Smooth muscle cell of the brain vasculature (primary cell): ENCODE measurements at regions not wholly inside any gene's neighbourhood (a gene's known extent, or its start where the extent isn't known, plus 50 kb on each side); places are given as distances from the start of the nearest gene placed in this dataset.

Source experiments
- DNase-seq: peaks from one replicate; pipeline ENCODE4 v3.0.0-alpha.2; 2012; ENCODE audit warnings: low read depth, low spot score

DNA sequence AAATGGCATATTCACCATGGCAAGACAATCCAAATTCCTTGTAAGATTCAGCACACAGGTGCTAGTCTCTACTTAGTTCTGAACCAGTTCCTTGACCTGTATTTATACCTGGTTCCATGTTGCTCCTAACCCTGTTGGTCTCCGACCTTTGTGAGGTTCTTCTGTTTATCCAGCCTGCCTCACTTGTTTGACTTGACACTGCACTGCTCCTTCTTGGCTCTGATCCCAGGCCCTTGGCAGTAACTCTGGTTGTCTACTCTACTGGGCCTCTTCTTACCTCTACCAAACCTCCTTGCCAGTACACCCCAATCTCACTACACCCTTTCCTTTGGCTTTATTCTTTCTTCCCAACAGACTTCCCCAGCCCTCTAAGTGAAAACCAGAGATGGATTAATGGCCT is 419.4 kb upstream of the USP24 start:
- no peak for DNase-seq

DNA sequence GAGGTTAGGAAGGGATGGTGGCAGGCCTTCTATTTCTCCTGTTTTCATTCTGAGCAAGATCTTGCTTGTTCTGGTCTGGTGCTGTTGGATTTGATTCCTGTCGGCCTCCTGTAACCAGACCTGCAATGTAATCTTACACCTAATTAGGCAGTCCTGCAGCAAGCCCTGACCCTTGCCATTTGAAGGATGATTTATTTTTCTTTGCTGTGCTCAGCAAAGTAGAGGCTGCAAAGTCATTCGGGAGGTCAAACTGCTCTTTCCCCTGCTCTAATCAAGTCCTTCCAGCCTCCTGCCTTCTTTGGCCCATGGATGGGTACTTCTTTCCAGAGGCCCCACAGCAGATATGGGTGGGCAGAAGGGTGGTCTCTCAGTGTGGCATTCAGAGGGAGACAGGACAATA is 417.7 kb upstream of the USP24 start:
- no peak for DNase-seq

DNA sequence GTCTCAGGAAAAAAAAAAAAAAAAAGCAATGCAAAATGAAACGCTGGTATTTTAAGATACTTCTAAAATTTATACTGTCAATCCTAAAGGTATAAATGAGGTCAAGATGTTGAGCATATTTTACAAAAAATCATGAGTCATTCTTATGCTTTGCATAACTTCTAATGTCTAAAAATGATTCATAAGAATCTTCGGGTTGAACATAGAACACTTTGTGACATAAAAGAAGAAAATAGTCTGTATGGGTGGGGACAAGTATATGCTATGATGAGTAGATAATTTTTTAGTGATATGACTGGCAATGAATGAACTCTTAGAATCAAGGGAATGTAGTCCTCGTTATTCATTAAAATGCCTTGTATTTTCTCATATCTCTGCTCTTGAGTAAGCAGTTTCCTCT is 416.9 kb upstream of the USP24 start:
- DNase-seq = no peak

DNA sequence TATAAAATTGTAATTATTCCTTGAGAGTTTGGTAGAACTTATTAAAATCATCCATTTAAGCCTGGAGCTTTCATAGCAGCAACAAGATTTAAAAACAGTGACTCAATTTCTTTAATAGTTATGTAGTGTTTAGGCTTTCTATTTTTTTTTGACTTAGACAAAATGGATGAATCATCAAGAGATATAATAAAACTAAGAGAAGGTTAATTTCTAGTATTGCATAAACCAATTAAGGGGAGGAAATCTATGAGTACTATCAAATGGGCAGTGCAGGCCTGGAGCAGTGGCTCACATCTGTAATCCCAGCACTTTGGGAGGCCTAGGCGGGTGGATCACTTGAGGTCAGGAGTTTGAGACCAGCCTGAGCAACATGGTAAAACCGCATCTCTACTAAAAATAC is 416.3 kb upstream of the USP24 start:
- DNase-seq = no peak

DNA sequence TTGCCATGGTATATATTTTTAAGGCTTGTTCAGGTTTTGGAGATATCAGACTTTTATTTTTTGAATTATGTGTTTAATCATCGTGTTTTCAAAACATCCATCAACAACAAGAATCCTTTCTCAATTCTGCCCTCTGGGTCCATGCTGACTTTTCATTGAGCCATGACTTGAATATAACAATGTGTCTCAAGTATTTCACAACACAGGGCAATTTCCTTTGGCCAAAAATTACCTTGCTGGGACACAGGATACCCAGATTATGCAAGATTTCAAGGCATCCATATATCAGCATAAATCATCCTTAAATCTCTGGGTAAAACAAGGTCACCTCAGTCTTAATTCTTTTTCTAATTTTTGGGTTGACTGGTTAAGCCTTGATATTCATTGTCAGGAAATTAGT is 411.2 kb upstream of the USP24 start:
- no peak for DNase-seq

DNA sequence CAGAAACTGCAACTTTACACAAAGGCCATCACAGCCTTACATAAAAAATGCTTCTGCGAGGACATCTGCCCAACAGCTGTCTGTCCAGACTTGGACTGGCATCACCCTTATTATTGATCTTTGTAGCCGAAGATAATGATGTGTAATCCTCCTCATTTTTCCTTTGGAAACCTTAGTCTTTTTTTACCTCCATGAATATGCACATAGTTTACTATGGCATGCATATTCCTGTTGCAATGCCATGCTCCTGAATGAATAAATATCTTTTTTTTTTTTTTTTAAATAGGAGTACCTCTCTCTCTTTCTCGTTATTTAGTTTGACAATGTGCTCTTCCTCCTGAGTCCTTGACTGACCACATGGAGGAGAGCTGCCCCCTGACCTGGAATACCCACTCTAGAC is 409.6 kb upstream of the USP24 start:
- DNase-seq = no peak

DNA sequence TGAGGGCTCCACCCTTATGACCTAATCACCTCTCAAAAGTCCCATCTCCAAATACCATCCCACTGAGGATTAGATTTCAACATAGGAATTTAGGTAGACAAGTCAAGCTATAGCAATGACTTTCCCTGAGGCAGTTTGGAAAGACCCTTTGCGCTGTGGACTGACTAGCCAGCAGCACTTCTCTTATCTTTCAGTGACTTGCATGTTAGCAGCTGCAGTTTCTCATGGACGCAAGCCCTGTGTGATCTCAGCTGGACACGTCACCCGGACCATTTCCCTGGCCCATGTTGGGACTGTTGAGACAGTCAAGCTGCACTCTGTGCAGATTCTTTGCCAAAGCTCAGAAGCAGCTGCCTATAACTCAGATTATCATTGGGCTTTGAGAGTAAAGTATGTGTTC is 408.1 kb upstream of the USP24 start:
- no peak for DNase-seq

DNA sequence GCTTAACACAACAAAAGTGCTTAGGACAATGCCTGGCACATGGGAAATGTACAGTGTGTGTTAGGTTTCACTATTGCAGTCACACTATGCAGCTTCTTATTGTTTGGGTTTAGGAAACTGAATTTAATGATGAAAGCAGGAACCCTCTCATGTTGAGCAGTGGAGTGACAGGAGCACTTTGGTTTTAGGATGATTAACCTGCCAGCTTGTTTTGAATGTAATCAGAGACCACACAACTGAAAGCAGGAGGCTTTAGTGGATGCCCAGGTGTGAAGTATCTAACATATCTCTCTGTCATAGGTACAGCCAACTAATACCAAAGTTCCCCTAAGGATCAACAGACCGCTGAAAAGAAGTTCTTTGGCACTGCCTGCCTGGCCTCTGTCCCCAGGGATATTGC is 406.9 kb upstream of the USP24 start:
- no peak for DNase-seq

DNA sequence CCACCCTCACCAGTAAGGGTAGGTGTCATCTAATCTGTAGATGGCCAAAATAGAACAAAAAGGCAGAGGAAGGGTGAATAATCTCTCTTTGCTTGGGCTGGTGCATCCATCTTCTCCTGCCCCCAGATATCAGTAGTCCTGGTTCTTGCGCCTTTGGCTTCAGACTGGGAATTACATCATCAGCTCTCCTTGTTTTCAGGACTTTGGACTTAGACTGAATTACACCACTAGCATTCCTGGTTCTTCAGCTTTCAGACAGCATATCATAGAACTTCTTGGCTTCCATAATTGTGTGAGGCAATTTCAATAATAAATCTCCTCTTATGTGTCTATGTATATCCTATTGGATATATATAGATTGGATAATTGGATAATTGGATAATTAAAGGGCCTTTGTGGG is 403.0 kb upstream of the USP24 start:
- DNase-seq = no peak

DNA sequence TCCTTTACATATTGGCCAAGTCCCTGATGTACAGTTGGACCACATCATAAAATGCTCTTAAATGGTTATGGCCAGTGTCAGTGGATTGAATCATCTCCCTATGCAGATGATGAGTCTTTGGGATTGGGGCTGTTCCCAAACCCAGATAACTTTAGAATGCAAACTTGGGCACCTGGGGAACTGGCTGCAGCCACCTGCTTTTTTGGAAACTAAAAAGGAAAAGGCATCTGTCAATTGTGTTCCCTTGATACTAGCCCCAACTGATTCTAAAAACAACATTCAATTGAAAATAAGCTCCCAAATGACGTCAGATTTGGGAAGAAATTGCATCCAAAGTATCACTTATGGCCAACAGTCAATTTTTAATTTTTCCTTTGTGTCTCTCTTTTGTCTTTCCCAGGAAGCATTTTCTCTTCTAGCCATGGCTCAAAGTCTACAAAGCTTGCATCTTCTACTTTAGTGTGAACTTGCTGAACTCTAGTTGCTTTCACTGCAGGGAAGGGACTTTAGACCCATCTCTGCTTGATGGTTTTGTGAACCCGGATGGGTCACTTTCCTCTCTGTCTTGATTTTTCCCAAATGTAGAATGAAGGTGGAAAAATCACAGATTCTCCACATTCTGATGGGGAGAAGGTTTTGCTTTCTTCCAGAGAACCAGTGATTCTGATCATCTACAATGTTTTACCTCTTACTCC is 402.3 kb upstream of the USP24 start:
- DNase-seq = no peak

DNA sequence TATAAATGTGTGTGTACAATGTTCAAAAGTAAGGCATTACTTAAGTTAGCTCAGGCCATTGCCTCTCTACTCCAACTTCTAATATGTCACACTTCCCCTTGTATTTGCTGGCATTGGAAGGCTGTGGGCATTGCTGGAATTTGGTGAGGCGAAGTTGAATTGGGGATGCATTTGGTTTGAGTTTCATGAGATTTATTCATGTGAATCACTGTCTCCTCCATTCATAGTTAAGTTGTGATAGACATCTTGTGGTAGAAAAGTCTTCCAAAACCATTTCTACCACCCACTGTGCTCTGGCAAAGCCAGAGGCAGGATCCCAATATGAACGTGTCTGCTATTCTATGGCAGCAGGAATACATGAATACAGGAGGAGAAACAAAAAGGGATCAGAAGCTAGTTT is 397.8 kb upstream of the USP24 start:
- no peak for DNase-seq

DNA sequence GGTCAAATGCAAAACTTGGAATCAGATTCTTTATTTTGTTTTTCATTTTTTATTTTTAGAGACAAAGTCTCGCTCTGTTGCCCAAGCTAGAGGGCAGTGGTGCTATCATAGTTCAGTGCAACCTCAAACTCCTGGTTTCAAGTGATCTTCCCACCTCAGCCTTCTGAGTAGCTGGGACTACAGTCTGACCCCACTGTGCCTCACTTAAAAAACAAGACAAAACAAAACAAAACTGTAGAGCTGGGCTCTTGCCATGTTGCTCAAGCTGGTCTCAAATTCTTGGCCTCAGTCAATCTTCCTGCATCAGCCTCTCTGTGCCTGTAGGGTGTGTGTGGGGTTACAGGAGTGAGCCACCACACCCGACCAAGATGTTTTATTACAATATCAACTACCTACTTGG is 396.0 kb upstream of the USP24 start:
- no peak for DNase-seq

DNA sequence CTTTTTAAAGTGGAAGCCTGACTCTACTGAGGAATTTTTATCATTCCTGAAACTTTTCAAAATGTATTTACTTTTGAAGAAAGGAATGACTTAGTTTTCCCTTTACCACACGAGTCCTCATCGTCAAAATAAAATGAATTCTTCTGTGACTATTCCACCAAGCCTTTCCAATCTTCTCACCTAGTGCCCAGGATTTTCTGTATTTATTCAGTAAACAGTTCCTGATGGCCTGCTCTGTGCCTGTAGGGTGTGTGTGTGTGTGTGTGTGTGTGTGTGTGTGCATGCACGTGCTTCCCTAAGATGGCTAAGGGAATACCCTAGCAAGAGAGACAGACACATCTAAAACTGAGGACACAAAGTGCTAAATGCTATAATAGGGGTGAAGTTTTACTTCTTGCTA is 395.0 kb upstream of the USP24 start:
- DNase-seq = no peak

DNA sequence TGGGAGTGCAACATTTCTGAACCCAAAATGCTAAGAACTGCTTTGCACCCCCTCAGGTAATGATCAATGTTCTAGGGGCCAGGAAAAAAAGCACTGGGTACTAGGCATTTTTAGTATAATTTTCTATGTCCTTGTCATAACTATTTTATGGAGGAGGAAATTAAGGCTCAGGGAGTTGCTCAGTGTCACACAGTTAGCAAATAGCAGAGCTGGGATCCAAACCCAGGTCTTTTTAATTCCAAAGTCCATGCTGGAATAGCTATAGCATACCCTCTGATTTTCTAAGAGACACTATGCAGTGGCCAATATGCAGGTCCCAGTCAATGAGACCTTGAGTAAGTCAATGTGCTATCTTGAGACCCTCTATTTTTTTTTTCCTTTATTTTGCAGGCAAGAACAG is 394.5 kb upstream of the USP24 start:
- DNase-seq = no peak

DNA sequence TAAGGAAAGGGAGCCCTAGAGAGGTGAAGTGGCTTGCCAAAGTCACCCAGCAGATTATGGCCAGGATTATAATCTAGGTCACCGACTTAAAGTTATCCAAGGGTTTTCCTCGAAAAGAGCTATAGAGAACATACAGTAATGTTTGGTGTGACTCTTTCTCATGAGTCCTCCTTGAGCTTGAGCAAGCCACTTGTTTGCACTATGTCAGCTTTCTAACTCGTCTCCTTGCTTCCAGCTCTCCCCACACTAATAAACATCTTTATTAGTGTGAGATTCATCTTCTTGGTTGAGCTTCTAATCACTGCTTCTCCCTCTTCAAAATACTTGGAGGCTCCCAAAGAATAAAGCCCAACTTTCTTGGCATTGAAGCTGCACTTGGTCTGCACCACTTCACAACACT is 390.0 kb upstream of the USP24 start:
- DNase-seq = no peak

DNA sequence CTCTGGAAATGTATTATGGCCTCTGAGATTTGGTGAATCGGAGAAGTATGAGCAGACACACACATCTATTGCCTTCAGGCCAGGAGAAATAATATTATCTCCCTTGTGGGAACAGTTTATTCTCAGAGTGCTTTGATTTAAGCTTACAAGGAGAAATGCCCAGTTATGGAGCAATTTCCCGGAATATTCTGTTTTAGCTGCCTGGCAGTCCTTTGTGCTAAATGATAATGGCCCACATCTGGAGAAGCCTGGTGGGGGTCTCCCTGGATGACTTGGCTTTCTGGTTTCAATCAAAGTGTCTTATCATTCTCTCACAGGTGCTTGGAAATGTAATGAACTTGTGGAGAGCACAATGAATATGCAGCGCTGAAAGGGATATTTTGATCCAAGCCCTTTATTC is 389.6 kb upstream of the USP24 start:
- no peak for DNase-seq

DNA sequence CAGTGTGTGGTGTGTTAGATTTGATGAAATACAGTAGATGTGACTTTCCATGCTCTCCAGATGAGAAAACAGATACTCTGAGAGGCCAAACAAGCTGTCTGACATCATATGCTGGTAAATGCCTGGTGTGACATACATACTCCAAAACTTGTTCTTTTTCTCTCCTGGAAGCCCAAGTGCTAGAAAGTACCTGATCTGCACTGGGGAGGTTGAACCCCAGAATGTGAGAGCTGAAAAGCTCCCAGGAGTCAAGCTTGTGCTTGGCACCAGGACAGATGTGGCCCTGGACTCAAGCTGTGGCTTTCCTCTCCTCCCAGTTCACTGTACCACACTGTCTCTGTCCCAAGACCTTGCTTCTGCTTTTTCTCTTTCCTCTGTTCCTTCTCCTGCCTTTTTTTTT is 389.0 kb upstream of the USP24 start:
- DNase-seq = no peak

DNA sequence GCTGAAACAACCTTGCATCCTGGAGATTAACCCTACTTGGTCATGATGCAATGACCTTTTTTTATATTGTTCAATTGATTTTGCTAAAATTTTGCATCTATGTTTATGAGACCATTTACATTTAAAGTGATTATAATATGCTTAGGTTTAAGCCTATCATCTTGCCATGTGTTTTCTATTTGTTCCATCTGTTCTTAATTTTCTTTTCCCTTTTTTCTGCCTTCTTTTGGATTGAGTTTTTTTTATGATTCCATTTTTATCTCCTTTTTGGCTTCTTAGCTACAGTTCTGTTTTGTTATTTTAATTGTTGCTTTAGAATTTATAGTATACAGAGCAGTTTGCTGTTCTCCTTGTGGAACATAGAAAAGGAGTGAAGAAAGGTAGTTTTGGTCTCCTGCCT is 385.1 kb upstream of the USP24 start:
- no peak for DNase-seq

DNA sequence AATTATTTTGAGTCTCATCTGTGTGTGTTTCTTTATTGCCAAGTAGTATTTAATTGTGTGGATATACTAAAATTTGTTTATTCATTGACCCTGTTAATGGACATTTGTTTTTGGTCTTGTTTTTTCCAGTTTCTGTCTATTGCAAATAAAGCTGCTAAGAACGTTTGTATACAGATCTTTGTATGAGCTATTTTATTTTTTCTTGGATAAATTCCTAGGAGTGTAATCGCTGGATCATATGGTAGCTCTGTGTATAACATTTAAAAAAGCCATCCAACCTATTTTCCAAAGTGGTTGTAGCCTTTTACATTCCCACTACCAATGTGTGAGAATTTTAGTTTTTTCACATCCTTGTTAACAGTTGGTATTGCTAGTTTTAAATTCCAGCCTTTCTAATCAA is 382.7 kb upstream of the USP24 start:
- DNase-seq = no peak

DNA sequence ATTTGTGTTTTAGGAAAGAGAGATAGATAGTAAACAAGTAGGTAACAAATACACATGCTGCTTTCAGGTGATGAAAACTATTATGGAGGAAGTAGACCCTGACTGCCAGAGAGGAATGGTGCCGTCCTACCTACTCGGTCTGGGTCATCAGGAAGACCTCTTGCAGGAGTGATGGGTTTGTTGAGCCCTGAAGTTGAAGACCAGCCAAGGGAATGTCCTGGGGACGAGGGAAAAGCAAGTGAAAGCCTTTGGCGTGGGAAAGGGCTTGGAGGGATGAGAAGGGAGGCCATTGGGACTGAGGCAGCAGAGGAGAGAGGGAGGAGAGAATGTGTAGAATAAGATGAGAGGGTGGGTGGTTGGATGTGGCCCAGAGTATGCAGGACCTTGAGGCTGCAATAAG is 379.5 kb upstream of the USP24 start:
- no peak for DNase-seq

DNA sequence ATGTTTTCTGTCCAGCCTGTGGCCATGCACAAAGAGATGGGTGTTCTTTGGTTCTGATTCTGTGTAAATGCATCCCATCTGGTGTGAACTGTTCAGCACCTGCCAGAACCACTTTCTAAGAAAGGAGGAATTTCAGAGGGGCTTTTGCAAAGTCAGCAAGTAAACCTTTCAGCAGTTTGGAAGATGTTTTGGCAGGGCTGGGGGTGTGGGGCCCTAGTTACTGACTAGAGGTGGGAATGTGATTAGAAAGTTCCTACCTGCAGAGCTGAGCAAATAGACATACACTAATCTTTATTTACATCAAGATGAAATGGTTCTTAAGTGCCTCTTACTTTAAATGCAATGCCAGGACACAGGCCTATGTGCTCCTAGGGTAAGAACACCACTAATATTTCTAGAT is 378.1 kb upstream of the USP24 start:
- no peak for DNase-seq

DNA sequence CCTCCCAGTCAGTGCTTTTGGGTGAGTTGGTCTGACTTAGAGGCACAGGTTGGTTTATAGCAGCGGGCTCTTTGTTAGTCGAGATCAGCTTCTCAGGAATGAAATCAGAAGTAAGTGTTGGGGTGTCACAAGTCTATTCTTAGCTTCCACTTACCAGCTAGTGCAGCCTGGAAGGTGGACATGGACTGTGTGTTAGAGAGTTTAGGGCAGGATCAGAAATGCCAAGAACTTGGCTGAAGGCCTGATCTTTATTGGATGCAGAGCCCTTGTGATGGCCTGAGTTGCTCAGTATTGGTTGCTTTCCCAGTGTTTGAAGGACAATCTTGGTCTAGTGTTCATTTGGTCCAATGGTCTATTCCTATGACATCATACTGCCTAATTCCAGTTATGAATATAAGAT is 377.0 kb upstream of the USP24 start:
- DNase-seq = no peak

DNA sequence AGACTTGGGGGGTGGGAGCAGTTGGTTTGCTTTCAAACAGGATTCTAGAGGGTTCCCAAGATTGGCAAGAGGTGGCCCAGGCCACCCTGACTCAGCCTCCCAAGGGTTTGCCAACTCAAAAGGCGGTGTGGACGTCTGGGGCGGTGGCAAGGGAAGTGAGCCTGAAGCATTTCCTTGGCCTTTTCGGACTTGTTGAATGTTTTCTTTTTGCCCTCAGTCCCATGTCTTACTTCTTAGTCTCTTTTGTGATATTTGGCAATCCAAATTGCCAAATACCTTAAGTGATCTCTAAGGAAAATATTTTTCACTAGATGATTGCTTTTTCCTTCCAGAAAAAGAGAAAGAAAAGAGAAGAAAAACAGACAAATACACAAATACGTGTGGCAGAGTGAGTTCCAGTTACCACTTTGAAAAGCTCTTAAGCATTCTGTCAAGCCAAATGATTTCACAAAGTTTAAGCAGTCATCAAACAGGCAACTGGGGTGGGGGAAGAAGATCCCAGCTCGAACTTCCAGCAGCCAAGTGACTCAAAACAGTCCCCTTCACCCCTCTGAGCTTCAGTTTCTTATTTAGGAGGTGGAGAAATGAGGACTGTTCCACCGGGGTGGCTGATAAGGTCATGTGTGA is 374.6 kb upstream of the USP24 start:
- no peak for DNase-seq

DNA sequence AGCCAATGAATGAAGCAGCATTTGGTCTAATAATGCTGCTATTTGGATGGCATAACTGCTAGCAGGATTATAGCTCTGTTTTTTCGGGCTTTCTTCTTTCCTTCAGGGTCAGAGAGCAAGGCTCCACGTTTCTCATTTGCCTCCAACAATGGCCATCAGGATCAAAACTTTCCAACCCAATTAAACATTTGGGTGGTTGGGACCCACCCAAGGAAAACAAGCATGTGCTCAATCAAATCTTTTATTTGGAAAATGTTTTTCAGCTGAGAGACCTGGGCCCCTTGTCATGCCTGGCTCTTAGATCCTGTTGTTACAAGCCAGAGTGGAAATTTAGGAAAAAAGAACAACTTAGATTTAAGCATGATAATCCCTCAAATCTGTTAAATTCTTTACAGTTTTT is 373.1 kb upstream of the USP24 start:
- DNase-seq = no peak
